ENCODE measurements at regions not wholly inside any gene's neighbourhood (a gene's known extent, or its start where the extent isn't known, plus 50 kb on each side); places are given as distances from the start of the nearest gene placed in this dataset.

DNA sequence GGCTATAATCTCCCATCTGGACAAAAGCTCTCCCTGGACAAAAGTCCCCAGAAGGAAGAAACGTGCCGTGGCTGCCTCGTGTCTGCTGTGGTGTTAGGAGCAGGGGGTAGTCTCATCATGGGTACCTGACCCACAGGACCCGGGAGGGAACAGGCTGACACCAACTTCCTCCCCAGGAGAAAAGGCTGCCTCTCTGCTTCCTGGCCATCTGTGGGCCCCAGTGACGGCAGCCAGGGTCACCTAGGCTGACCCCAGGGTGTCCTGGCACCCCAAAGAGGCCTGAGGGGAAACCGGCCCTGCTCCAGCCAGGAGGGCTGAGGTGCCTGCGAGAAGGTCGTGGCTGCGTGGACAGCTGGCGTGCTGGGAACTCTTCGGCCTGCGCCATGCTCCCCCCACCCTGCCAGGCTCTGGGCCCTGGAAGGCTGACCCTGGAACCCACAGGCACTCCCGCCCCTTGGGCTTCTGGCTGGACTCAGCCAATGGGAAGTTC lies 133.9 kb downstream of the RFLNA start:
- TF ChIP-seq TEAD1 (CRISPR knock-in tag; IDR thresholded peaks at IDR 0.05): no peak
- TF ChIP-seq, protein P1, sequence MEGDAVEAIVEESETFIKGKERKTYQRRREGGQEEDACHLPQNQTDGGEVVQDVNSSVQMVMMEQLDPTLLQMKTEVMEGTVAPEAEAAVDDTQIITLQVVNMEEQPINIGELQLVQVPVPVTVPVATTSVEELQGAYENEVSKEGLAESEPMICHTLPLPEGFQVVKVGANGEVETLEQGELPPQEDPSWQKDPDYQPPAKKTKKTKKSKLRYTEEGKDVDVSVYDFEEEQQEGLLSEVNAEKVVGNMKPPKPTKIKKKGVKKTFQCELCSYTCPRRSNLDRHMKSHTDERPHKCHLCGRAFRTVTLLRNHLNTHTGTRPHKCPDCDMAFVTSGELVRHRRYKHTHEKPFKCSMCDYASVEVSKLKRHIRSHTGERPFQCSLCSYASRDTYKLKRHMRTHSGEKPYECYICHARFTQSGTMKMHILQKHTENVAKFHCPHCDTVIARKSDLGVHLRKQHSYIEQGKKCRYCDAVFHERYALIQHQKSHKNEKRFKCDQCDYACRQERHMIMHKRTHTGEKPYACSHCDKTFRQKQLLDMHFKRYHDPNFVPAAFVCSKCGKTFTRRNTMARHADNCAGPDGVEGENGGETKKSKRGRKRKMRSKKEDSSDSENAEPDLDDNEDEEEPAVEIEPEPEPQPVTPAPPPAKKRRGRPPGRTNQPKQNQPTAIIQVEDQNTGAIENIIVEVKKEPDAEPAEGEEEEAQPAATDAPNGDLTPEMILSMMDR (IDR thresholded peaks at IDR 0.05): no peak
- TF ChIP-seq, protein P2, sequence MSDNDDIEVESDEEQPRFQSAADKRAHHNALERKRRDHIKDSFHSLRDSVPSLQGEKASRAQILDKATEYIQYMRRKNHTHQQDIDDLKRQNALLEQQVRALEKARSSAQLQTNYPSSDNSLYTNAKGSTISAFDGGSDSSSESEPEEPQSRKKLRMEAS (CRISPR knock-in tag; IDR thresholded peaks at IDR 0.05): no peak
- TF ChIP-seq TEAD4 (CRISPR knock-in tag; IDR thresholded peaks at IDR 0.05): no peak
- TF ChIP-seq, protein P3, sequence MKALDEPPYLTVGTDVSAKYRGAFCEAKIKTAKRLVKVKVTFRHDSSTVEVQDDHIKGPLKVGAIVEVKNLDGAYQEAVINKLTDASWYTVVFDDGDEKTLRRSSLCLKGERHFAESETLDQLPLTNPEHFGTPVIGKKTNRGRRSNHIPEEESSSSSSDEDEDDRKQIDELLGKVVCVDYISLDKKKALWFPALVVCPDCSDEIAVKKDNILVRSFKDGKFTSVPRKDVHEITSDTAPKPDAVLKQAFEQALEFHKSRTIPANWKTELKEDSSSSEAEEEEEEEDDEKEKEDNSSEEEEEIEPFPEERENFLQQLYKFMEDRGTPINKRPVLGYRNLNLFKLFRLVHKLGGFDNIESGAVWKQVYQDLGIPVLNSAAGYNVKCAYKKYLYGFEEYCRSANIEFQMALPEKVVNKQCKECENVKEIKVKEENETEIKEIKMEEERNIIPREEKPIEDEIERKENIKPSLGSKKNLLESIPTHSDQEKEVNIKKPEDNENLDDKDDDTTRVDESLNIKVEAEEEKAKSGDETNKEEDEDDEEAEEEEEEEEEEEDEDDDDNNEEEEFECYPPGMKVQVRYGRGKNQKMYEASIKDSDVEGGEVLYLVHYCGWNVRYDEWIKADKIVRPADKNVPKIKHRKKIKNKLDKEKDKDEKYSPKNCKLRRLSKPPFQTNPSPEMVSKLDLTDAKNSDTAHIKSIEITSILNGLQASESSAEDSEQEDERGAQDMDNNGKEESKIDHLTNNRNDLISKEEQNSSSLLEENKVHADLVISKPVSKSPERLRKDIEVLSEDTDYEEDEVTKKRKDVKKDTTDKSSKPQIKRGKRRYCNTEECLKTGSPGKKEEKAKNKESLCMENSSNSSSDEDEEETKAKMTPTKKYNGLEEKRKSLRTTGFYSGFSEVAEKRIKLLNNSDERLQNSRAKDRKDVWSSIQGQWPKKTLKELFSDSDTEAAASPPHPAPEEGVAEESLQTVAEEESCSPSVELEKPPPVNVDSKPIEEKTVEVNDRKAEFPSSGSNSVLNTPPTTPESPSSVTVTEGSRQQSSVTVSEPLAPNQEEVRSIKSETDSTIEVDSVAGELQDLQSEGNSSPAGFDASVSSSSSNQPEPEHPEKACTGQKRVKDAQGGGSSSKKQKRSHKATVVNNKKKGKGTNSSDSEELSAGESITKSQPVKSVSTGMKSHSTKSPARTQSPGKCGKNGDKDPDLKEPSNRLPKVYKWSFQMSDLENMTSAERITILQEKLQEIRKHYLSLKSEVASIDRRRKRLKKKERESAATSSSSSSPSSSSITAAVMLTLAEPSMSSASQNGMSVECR (CRISPR knock-in tag; IDR thresholded peaks at IDR 0.05; ENCODE audit: borderline replicate concordance): no peak
- TF ChIP-seq, protein P4, sequence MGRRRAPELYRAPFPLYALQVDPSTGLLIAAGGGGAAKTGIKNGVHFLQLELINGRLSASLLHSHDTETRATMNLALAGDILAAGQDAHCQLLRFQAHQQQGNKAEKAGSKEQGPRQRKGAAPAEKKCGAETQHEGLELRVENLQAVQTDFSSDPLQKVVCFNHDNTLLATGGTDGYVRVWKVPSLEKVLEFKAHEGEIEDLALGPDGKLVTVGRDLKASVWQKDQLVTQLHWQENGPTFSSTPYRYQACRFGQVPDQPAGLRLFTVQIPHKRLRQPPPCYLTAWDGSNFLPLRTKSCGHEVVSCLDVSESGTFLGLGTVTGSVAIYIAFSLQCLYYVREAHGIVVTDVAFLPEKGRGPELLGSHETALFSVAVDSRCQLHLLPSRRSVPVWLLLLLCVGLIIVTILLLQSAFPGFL (CRISPR knock-in tag; IDR thresholded peaks at IDR 0.05; ENCODE audit: borderline replicate concordance): no peak
- TF ChIP-seq, protein P5, sequence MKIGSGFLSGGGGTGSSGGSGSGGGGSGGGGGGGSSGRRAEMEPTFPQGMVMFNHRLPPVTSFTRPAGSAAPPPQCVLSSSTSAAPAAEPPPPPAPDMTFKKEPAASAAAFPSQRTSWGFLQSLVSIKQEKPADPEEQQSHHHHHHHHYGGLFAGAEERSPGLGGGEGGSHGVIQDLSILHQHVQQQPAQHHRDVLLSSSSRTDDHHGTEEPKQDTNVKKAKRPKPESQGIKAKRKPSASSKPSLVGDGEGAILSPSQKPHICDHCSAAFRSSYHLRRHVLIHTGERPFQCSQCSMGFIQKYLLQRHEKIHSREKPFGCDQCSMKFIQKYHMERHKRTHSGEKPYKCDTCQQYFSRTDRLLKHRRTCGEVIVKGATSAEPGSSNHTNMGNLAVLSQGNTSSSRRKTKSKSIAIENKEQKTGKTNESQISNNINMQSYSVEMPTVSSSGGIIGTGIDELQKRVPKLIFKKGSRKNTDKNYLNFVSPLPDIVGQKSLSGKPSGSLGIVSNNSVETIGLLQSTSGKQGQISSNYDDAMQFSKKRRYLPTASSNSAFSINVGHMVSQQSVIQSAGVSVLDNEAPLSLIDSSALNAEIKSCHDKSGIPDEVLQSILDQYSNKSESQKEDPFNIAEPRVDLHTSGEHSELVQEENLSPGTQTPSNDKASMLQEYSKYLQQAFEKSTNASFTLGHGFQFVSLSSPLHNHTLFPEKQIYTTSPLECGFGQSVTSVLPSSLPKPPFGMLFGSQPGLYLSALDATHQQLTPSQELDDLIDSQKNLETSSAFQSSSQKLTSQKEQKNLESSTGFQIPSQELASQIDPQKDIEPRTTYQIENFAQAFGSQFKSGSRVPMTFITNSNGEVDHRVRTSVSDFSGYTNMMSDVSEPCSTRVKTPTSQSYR (CRISPR knock-in tag; IDR thresholded peaks at IDR 0.05): no peak
- TF ChIP-seq, protein P6, sequence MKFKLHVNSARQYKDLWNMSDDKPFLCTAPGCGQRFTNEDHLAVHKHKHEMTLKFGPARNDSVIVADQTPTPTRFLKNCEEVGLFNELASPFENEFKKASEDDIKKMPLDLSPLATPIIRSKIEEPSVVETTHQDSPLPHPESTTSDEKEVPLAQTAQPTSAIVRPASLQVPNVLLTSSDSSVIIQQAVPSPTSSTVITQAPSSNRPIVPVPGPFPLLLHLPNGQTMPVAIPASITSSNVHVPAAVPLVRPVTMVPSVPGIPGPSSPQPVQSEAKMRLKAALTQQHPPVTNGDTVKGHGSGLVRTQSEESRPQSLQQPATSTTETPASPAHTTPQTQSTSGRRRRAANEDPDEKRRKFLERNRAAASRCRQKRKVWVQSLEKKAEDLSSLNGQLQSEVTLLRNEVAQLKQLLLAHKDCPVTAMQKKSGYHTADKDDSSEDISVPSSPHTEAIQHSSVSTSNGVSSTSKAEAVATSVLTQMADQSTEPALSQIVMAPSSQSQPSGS (CRISPR knock-in tag; IDR thresholded peaks at IDR 0.05; ENCODE audit: borderline replicate concordance, low read depth): no peak
- TF ChIP-seq FOXJ3 (CRISPR knock-in tag; IDR thresholded peaks at IDR 0.05; ENCODE audit: borderline replicate concordance): no peak
- TF ChIP-seq, protein P7, sequence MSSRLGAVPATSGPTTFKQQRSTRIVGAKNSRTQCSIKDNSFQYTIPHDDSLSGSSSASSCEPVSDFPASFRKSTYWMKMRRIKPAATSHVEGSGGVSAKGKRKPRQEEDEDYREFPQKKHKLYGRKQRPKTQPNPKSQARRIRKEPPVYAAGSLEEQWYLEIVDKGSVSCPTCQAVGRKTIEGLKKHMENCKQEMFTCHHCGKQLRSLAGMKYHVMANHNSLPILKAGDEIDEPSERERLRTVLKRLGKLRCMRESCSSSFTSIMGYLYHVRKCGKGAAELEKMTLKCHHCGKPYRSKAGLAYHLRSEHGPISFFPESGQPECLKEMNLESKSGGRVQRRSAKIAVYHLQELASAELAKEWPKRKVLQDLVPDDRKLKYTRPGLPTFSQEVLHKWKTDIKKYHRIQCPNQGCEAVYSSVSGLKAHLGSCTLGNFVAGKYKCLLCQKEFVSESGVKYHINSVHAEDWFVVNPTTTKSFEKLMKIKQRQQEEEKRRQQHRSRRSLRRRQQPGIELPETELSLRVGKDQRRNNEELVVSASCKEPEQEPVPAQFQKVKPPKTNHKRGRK (CRISPR knock-in tag; IDR thresholded peaks at IDR 0.05; ENCODE audit: borderline replicate concordance): no peak
- no peak for TF ChIP-seq ZNF121 (CRISPR knock-in tag; IDR thresholded peaks at IDR 0.05)
- no peak for TF ChIP-seq CREB1 (CRISPR knock-in tag; IDR thresholded peaks at IDR 0.05)
- TF ChIP-seq JUN (CRISPR knock-in tag; IDR thresholded peaks at IDR 0.05): no peak

Data from WTC11 (cell line).